ENCODE measurements at regions not wholly inside any gene's neighbourhood (a gene's known extent, or its start where the extent isn't known, plus 50 kb on each side); places are given as distances from the start of the nearest gene placed in this dataset.

GRCh38 chr13:31950111-31950815, 81.3 kb upstream of the FRY start:
- intact Hi-C loops (cut with DNase I; ENCODE audit: low total_unique reads) = no loop called here
- no peak overlapping the region for H3K4me3 ChIP-seq (ENCODE audit: low read depth, poor library complexity, severe bottlenecking)
- DNase-seq (ENCODE audit: low spot score in 2 of 2) = no peak
- 66 to 68% methylated on average over 2 of the region's 2 CpGs for WGBS, 2 donors
- TF ChIP-seq, protein P1, sequence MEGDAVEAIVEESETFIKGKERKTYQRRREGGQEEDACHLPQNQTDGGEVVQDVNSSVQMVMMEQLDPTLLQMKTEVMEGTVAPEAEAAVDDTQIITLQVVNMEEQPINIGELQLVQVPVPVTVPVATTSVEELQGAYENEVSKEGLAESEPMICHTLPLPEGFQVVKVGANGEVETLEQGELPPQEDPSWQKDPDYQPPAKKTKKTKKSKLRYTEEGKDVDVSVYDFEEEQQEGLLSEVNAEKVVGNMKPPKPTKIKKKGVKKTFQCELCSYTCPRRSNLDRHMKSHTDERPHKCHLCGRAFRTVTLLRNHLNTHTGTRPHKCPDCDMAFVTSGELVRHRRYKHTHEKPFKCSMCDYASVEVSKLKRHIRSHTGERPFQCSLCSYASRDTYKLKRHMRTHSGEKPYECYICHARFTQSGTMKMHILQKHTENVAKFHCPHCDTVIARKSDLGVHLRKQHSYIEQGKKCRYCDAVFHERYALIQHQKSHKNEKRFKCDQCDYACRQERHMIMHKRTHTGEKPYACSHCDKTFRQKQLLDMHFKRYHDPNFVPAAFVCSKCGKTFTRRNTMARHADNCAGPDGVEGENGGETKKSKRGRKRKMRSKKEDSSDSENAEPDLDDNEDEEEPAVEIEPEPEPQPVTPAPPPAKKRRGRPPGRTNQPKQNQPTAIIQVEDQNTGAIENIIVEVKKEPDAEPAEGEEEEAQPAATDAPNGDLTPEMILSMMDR (IDR thresholded peaks at IDR 0.05) = no peak
- TF ChIP-seq POLR2A (IDR thresholded peaks at IDR 0.05) = no peak

DNA sequence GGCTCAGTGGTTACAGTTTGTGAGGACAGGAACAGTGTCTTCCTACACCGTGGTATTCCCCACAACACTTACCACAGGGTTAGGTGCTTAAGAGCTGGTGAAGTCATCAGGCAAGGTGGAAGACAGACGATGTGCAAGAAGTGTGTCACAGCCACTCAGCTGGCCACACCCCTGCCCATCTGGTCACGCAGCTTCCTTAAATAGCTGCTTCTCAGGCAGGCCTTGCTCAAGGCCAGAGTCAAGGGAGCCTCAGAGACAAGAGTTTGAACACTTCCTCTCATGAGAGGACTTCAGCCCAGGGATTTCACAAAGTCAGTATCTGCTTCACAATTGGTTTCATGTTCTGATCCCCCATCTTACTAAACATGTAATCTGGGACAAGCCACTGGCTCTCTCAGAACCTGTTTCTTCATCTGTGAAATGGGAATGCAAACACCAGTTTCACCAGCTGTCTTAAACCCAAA, 80.3 kb upstream of the FRY start:
- TF ChIP-seq, protein P1 (IDR thresholded peaks at IDR 0.05) = no peak
- no peak for TF ChIP-seq POLR2A (IDR thresholded peaks at IDR 0.05)
- no peak overlapping the region for H3K4me3 ChIP-seq (ENCODE audit: low read depth, poor library complexity, severe bottlenecking)
- intact Hi-C loops (cut with DNase I; ENCODE audit: low total_unique reads) = no loop called here
- 39 to 57% methylated on average over 3 of the region's 3 CpGs for WGBS, 2 donors
- DNase-seq (ENCODE audit: low spot score in 2 of 2) = peak in 1 of 2 donors; percentile 63

DNA sequence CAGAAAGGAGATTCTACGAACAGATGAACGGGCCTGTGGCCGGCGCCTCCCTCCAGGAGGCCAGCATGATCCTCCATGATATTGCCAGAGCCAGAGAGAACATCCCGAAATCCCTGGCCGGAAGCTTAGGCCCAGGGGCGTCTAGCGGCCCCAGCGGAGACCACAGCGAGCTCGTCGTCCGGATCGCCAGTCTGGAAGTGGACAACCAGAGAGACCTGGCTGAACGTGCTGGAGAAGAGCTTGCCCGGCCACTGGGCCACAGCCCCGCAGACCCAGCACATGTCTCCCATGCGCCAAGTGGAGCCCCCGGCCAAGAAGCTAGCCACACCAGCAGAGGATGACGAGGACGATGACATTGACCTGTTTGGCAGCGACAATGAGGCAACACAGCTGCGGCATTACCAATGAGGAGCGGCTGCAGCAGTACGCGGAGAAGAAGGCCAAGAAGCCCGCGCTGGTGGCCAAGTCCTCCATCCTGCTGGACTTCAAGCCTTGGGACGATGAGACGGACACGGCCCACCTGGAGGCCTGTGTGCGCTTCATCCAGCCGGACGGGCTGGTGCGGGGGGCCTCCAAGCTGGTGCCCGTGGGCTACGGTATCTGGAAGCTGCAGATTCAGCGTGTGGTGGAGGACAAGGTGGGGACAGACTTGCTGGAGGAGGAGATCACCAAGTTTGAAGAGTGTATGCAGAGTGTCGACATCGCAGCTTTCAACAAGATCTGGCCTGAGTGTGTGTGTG, 78.8 kb upstream of the FRY start:
- intact Hi-C loops (cut with DNase I; ENCODE audit: low total_unique reads) = no loop called here
- WGBS, 2 donors = 96 to 98% methylated on average over 30 to 37 of the region's 40 CpGs
- DNase-seq (ENCODE audit: low spot score in 2 of 2) = no peak
- no peak overlapping the region for H3K4me3 ChIP-seq (ENCODE audit: low read depth, poor library complexity, severe bottlenecking)
- TF ChIP-seq, protein P1 (IDR thresholded peaks at IDR 0.05) = no peak

- H3K4me3 ChIP-seq (ENCODE audit: low read depth, poor library complexity, severe bottlenecking) = no peak overlapping the region
- TF ChIP-seq, protein P1 (IDR thresholded peaks at IDR 0.05) = no peak
- no peak for TF ChIP-seq POLR2A (IDR thresholded peaks at IDR 0.05)
- 88 to 92% methylated on average over 3 of the region's 3 CpGs for WGBS, 2 donors
- no peak for DNase-seq (ENCODE audit: low spot score in 2 of 2)
- intact Hi-C loops (cut with DNase I; ENCODE audit: low total_unique reads) = no loop called here
Measured at GRCh38 chr13:31955101-31955500, 76.5 kb upstream of the FRY start.

DNA sequence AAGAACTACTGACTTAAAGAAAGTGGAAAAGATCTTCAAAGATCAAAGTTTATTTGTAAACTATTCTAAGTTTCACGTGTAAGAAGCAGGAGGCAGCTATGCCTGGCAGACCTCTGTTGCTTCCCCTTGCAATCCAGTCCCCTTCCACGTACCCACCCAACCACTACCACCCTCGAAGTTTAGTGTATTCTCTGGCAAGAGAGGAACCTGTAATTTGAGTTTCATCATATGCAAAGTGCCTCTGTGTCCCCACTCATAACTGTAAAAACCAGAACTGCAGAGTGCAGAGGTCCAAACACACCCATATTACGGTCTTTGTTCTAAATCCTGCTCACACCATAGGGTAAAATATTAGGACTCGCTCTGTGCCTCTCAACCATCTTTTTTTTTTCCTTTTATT, 75.8 kb upstream of the FRY start:
- WGBS, 2 donors = 80 to 84% methylated on average over 5 of the region's 5 CpGs
- no peak overlapping the region for H3K4me3 ChIP-seq (ENCODE audit: low read depth, poor library complexity, severe bottlenecking)
- intact Hi-C loops (cut with DNase I; ENCODE audit: low total_unique reads) = no loop called here
- TF ChIP-seq, protein P1 (IDR thresholded peaks at IDR 0.05) = no peak
- TF ChIP-seq POLR2A (IDR thresholded peaks at IDR 0.05) = no peak
- DNase-seq (ENCODE audit: low spot score in 2 of 2) = no peak

All from lower leg skin (tissue), 4 donors.